HG03039 (cell line): ENCODE measurements at regions not wholly inside any gene's neighbourhood (a gene's known extent, or its start where the extent isn't known, plus 50 kb on each side); places are given as distances from the start of the nearest gene placed in this dataset.

ENCODE experiments used
- ATAC-seq: cut with Tn5 transposase; IDR thresholded peaks from one replicate; pipeline ENCODE4 v1.9.1; 2021; ENCODE audit warnings: mild to moderate bottlenecking, moderate library complexity; ENCODE audit not compliant: unreplicated experiment

DNA sequence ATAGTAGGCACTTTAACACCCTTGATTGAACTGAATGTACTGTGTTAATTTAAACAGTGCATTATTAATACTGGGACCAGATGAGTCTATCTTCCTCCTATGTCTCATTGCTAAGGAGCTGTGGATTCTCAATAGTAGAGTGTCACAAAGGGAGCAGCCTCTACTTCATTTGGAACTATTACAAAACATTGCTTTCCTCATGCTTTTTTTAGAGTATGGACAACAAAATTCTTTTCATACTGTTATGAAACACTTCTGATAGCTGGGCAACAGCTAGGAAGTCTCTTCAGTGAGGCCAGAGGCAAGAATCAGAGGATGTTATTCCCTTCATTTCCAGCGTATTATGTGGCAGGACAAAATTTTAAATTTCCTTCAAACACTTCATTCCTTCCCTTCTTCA lies 160.8 kb downstream of the FBXO8 start:
- no peak for ATAC-seq

DNA sequence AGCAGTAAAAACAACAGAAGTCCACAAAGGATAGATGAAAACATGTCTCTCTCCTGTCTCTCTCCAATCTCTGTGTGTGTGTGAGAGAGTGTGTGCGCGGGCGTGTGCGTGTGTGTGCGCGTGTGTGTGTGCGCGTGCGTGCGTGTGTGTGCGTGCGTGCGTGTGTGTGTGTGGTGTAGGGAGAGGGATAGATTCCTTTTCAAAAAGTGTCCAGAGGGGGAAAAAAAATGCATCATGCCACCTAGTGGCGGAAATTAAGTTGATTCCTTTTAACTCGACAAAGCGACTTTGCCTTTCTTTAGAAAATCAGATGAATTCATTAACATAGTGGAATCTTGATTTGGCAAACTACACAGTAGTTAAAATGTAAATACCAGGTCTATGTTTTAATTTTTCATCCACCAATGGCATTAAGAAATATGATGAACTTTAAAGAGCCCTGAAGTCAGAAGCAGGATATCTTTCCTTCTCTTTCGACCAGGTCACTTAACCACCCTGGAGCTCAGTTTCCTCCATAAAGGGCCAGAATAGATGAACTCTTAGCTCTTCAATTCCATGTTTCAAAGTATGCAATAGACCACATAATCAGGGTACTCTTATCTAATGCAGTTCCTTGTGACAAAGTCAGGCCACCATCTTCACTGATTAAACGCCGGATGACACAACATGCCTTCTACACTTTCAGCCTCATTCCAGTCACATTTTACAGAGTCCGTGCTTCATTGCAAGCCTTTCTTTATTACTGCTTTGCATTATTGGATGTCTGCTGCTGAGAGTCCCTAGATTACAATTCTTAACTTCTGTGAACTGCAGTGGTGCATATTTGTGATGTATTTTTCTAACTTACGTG lies 162.8 kb downstream of the FBXO8 start:
- no peak for ATAC-seq

DNA sequence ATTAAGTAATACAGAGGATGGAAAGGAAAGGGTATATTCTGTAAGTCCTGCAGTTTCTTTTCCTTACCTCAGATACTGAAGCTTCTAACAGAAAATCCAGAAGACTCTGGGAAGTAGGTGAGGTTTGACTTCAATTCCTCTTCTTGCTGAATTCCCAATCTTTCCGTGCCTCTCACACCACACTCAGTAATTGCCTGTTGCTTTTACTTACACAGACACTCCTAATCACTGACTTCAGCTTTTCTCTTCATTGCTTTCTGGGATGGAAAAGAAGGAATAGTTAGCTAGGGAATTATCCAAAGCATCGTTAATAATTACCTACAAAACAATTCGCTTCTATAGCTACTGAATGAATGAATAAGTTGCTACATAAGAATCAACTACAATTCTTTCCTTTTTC lies 163.6 kb downstream of the FBXO8 start:
- no peak for ATAC-seq

DNA sequence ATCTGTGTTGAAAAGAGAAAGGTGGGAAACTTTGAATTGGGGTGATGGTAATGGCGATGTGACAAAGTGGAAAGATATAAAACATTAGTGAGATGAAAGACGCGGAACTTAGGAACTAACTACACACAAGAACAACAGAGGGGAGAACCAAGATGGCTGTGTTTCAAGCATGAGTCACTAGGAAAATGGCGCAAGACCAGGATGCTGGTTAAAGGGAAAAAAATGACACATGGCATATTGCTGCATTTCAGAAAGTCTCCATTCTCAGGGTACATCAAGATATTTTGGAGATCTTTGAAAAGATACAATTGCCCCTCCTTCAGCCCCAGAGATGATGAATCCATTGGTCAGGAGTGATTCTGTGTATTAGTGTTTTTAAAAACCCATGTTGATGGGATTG lies 164.4 kb downstream of the FBXO8 start:
- ATAC-seq = no peak

DNA sequence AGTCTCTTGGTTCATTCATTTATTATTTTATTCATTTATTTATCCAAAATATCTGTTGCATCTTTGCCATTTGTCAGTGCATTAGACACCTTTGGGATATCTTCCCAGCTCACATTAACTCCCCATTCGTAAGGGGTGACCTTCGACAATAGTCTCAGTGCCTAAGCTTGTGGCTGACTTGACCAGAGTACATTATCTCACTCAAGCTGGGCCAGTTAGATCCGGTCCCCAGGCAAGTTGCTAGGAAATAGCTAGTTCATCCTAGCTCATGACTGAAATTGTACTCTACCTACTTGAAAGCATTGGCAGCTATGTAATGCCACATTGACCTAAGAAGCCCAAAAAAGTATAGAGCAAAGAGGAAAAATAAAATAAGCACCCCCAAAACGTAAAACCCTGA lies 165.3 kb downstream of the FBXO8 start:
- ATAC-seq = no peak

DNA sequence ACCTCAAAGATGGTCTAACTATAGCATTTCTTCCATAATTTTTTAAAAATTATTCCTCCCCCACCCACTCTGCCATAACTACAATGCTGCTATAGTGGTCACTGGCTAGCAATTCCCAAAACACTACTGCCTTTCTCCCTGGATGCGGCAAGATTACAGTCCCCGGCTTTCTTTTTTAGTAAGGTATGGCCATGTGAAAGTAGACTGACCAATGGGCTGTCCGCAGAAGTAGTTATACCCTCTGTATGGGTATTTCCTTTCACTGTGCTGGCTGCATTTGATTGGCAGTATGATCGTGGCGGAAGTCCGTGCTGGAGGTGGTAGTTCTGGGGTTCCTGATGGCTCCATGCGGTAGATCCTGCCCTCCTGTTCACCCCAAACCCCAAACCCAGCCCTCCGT lies 166.0 kb downstream of the FBXO8 start:
- ATAC-seq = no peak

DNA sequence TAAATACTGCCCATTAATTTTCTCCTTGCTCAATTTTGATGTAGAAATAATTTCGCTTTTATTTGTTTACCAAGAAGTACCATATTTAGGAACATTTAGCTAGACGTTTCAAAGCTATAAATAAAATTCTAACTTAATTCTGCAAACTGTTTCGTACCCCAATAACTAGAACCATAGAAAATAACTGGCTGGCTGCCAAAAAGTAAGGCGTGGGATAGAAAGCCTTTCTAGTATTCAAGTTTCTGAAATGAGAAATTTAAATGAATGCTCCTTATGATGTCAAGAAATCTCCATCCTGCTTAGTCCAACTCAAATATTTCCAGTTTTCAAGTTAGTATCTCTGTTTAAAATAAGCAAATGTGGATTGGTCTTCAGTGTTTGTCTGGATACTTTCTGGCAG lies 167.4 kb downstream of the FBXO8 start:
- ATAC-seq = no peak

DNA sequence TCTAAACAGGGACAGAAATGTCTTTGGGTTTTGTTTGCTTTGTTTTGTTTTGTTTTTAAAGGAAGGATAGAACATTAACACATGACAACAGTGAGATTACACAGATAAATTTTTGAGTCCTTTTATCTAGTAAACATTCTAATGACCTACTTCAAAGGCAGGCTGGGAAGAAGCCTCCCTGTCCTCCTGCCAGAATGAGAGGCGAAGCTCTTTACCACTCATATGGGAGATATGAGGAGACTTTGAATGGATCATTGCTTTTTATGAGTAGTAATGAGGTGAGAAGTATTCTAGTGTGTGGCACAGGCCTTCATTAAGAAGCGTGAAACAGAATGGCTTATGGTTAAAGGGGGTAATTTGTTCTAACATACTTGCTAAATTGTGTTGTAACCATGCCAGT lies 172.0 kb downstream of the FBXO8 start:
- no peak for ATAC-seq

DNA sequence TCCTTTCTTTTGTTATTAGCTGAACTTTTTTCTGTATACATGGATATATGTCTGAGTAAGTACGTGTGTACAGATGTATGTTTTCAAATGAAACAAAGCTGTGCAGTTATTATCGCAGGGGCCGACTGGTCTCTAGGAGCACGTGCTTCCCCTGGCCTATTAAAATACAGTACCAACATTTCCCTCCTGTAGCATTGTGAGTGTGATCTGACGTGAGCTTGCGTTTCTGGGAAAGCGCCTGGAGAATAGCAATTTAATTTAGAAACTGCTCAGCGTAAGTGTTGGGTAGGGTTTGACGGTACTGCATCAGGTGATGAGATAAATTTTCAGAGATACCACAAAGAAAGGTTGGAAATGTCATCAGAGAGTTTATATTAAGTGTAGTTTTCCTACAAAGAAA lies 173.3 kb downstream of the FBXO8 start:
- no peak for ATAC-seq

DNA sequence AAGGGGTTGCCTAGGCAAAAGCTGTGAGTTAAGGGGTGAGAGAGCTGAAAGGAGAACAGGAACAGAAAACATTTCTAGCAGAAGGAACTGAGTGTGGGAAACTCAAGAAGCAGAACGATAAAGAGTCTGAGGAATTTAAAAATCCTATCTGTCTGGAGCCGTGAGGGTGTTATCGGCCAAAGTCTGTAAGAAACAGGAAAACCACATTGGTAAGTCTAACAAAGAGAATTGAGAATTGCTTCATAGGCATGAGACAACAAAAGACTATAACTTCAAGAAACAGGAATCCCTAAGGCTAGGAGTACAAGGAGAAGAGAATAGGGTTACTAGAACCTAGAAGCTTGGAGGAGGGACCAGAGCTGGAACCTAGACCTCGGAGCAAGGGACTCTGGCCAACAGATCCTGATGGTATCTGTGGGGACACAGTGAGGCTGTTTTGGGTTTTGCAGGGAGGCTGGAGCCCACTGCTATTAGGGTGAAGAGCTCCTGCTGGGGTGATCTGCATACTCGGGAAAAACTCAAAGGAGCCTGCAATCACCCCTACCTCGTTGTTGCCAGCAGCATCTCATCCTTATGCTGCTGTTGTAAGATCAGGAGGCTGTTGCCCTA lies 175.6 kb downstream of the FBXO8 start:
- no peak for ATAC-seq

DNA sequence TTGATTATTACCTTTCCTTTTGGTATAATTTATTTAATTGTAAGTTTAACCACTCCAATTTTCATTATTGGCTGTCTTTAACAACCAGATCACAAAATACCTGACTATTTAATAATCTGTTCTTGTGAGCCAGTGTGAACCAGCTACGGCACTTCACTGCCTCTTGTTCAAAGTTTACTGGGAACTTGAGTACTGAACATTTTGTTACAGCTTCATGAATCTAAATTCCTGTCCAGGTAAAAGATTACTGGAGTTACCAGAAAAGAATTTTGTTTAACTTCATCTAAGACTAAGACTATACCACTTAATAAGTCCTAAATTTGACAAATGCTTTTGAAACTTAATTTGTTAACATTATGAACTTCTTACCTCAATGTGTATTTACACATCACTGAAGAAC lies 178.3 kb downstream of the FBXO8 start:
- no peak for ATAC-seq

DNA sequence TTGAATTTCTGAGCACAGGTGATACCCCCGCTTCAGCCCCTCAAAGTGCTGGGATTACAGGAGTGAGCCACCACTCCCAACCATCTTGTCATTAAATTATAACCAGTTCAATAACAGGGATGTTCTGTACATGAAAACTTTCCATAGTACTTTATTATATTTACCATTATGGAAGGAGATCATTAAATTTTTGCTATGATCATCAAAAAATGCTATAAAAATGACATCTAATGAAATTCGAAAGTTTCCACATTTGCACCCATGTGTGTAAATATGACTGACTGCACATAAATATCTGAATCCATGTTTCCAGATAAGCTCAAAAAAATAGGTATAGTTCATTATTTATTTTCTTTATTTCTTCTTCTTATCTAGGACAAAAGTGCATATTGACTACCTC lies 182.6 kb downstream of the FBXO8 start:
- no peak for ATAC-seq

DNA sequence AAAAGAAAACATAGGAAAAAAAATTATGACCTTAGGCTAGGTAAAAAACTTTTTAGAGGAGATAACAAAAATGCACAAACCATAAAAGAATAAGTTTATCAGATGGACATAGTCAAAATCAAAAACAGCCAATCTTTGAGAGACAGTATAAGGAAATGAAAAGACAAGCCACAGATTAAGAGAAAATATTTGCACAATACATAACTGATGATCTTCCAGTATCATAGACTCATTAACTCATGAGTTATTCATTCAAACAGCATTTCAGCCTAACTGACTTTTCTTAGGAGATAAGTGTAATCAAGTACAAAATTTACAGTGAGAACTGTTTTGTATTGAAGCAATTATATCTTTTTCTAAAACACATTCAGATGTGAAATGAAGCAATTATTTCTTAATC lies 183.8 kb downstream of the FBXO8 start:
- no peak for ATAC-seq

DNA sequence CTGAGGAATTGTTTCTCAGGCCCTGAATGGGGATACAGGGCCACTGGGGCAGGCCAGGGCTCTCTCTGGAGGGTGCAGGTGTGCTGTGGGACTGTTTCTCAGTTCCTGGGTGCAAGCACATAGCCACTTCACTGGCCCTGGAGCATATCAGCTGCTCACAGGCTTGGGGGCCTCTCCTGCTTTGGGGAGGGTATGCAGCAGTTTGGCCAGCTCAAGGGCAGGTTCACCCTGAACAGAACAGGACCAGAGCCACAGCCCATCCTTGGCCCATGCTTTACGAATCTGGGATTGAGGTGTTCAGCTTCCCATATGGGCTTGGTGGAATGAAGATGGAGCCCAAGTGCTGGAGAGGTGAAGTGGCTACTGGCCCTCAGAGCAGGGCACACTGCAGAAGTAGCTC lies 186.5 kb downstream of the FBXO8 start:
- ATAC-seq = no peak

DNA sequence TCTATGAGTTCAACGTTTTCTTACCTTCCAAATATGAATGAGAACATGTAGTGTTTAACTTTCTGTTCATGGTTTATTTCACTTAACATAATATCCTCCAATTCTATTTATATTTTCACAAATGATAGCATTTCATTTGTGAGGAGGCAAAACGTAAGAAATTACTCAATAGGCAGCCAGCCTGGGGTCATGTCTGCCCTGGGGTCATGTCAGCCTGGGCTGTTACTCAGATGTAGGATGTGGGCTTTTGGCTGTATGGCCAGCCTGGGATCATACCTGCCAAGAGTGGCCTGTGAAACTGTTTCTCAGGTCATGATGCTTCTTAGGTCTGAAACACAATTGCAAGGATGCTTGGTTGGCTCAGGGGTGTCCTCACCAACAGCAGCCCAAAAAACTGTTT lies 187.0 kb downstream of the FBXO8 start:
- ATAC-seq = no peak

DNA sequence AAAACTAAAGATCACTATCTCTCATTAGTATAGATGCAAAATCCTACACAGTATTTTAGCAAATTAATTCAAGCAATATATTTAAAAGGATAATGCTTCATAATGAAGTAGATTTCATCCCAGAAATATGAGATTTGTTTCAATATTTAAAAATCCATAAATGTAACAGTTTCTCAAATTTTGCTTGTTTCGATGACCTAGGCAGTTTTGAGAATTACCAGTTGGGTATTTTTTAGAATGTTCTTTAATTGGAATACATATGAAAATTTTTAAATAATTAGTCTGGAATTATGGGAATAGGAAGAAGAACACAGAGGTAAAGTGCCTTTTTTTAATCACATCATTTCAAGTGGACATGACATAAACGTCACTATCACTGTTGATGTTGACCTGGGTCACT lies 192.3 kb downstream of the FBXO8 start:
- ATAC-seq = no peak

DNA sequence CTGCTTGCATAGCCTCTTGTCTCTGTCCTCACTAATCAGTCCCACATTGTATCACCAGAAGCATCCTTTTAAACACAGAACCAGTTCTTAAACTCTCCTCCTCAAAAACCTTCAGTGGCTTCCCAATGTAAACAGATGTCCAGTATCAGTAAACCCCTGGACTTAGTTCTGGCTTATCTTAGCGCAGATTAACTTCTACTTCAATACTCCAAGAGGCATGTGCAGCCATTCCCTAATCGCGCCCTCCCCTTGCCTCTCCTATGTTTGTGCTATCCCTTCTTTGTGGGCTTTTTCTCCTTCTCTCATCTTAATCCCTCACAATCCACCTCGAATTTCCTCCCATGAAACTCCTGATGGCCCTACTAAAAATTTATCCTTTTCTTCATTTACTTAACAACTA lies 193.8 kb downstream of the FBXO8 start:
- no peak for ATAC-seq

DNA sequence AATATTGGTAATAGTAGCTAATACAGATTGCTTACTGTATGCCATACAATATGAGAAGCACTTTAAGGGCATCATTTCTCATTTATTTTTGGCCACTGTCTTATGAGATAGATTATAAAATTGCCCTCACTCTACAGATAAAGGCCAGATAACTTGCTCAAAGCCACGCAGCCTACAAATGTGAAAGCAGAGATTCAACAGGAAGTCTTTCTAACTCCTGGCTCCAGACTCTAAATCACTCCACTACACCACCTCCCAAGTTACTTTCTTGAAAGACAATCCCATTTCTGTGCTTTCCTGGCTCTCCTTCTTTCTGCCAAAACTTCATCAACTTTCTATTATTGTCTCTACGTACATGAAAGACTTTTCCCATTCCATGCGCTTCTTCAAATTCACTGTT lies 194.7 kb downstream of the FBXO8 start:
- no peak for ATAC-seq

DNA sequence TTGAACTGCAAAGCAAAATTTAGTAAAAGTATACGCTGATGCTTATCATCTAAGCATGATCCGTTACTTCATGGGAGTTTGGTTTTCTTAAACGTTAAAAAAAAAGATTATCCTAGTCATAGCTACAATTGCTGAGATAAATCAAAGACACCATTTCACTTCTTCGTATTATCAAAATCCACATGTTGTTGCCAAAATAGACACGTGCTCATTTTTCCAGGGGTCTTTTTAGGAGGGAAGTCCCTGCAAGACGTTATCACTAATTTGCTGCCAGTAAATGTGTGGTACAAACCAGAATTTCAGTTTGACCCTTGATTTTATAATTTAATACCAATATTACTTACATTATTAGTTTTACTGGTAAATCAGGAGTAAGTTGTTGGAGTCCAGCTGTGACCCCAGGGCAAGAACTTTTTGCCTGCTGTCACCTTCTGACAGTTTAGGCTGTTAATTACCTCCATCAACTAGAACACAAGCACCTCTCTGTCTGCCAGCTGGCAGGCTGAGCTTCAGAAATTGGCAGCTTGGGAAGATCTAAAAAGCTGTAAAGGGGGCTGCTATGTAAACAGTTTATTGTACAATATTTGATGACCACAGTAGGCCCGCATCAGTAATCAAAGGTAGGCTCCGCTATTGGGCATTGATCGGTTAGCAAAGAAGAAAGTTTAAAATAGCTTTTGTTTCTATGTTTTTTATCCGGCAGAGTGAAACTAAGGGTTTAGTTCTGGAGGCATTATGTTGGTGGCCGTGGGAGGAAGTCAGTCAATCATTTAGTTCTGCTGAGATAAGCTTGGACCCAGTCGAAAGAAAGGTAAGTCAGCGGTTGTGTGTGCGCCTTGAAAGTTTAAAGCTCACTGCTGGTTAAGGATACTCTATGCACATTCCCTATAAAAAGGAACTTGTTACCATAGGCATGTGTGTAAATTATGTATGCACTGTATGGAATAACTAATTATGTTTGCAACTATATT lies 196.4 kb downstream of the FBXO8 start:
- ATAC-seq = no peak

DNA sequence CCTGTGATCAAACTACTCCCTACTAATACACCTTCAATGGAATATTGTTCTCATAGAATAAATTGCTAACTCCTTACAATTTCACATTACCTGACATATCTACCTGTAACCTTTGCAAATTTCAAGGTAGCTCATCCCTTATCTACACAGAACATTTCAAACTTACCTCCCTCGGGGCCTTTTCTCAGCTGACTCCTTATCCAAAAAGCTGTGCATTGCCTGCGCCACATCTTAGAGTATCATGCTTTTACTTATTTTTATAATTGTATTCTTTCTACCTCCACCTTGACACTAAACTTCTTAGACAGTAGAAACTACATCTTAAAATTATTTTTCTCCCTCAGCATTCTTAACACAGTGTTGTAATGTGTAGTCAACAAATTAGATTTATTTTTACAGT lies 198.5 kb downstream of the FBXO8 start:
- ATAC-seq = no peak

DNA sequence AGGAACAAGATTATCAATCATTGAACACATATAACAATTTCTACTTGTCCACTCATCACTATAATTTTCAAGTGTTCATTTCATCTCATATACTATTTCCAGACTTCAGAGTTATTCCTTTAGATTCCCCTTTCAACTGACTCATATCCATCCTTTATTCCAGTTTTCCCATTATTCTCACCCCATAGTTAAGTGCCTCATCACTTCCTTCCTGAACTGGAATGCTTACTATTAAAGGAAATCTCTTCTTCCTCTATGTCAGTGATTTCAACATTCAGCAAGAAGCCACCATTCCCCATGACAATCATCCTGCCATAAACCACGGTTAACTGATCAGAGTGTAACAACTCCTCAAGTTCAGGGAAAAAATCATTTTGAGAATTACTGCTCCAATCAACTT lies 198.9 kb downstream of the FBXO8 start:
- no peak for ATAC-seq

DNA sequence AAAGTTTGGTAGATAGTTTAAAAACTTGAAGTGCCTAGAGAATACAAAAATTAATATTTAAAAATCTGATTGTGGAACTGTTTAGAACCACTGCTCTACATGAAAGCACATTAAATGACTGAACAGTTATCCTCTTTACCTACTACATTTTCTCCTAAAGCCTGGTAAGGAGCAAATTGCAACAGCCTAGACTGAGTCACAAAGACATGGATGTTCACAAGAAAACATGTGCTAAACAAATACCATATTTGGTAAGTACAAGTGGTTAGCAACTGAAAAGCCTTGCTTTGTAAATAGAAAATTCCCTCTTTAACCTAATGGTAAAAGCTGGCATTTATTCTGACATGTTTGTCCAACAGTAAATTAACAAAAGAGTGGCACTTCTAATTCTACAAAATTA lies 203.1 kb downstream of the FBXO8 start:
- no peak for ATAC-seq
